IPS-18a (cell line): ENCODE measurements at regions not wholly inside any gene's neighbourhood (a gene's known extent, or its start where the extent isn't known, plus 50 kb on each side); places are given as distances from the start of the nearest gene placed in this dataset.

ENCODE experiments used
- H3K27ac ChIP-seq: one replicate; pipeline ENCODE4 v1.5.1; 2013; ENCODE audit warnings: low read length
- H3K27me3 ChIP-seq: one replicate; pipeline ENCODE4 v1.6.1; 2013; ENCODE audit warnings: mild to moderate bottlenecking, low read length; ENCODE audit not compliant: control insufficient read depth, insufficient read depth
- H3K36me3 ChIP-seq: one replicate; pipeline ENCODE4 v1.6.1; 2013; ENCODE audit warnings: low read depth, low read length; ENCODE audit not compliant: control insufficient read depth
- H3K4me1 ChIP-seq: one replicate; pipeline ENCODE4 v1.6.1; 2013; ENCODE audit warnings: low read depth, low read length; ENCODE audit not compliant: control insufficient read depth
- H3K4me3 ChIP-seq: one replicate; pipeline ENCODE4 v1.5.1; 2013; ENCODE audit warnings: low read length
- H3K9ac ChIP-seq: one replicate; pipeline ENCODE4 v1.6.1; 2013; ENCODE audit warnings: mild to moderate bottlenecking, low read length, moderate library complexity
- H3K9me3 ChIP-seq: one replicate; pipeline ENCODE4 v1.6.1; 2013; ENCODE audit warnings: low read depth, low read length; ENCODE audit not compliant: control insufficient read depth

- H3K4me1 ChIP-seq, result peaks cover 10% of the 10 kb centered on the region
- H3K36me3 ChIP-seq, result no peaks in the 10 kb centered on the region
- H3K4me3 ChIP-seq, result no peak overlapping the region
- no peak overlapping the region for H3K9ac ChIP-seq
- no peaks in the 10 kb centered on the region for H3K27me3 ChIP-seq
- no peaks in the 10 kb centered on the region for H3K9me3 ChIP-seq
- H3K27ac ChIP-seq, result no peak overlapping the region
Observed at GRCh38 chr11:97163631-97164191, 773.9 kb downstream of the JRKL start.

GRCh38 chr11:97201743-97202612 lies 812.2 kb downstream of the JRKL start:
- no peak overlapping the region for H3K4me3 ChIP-seq
- no peak overlapping the region for H3K27ac ChIP-seq
- no peaks in the 10 kb centered on the region for H3K36me3 ChIP-seq
- H3K27me3 ChIP-seq, result no peaks in the 10 kb centered on the region
- no peaks in the 10 kb centered on the region for H3K9me3 ChIP-seq
- peaks cover 8% of the 10 kb centered on the region for H3K4me1 ChIP-seq
- no peak overlapping the region for H3K9ac ChIP-seq

GRCh38 chr11:97202613-97203292 lies 812.9 kb downstream of the JRKL start:
- Histone ChIP-seq H3K27me3 (no peaks in the 10 kb centered on the region), H3K9me3 (no peaks in the 10 kb centered on the region), H3K27ac (no peak overlapping the region), H3K4me1 (peaks cover 8% of the 10 kb centered on the region), H3K4me3 (no peak overlapping the region), H3K9ac (no peak overlapping the region), H3K36me3 (no peaks in the 10 kb centered on the region)

GRCh38 chr11:97218011-97218410 lies 828.2 kb downstream of the JRKL start:
- no peaks in the 10 kb centered on the region for H3K27me3 ChIP-seq
- no peak overlapping the region for H3K9ac ChIP-seq
- H3K4me3 ChIP-seq, result no peak overlapping the region
- H3K9me3 ChIP-seq, result no peaks in the 10 kb centered on the region
- no peak overlapping the region for H3K27ac ChIP-seq
- no peaks in the 10 kb centered on the region for H3K36me3 ChIP-seq
- H3K4me1 ChIP-seq, result no peaks in the 10 kb centered on the region

GRCh38 chr11:97223647-97224046 lies 833.8 kb downstream of the JRKL start:
- Histone ChIP-seq H3K4me1 (no peaks in the 10 kb centered on the region), H3K27me3 (no peaks in the 10 kb centered on the region), H3K36me3 (no peaks in the 10 kb centered on the region), H3K9me3 (no peaks in the 10 kb centered on the region), H3K9ac (no peak overlapping the region), H3K27ac (no peak overlapping the region), H3K4me3 (no peak overlapping the region)

GRCh38 chr11:97224396-97224795 lies 834.6 kb downstream of the JRKL start:
- Histone ChIP-seq H3K27me3 (no peaks in the 10 kb centered on the region), H3K4me1 (no peaks in the 10 kb centered on the region), H3K36me3 (no peaks in the 10 kb centered on the region), H3K4me3 (no peak overlapping the region), H3K9ac (no peak overlapping the region), H3K27ac (no peak overlapping the region), H3K9me3 (no peaks in the 10 kb centered on the region)

- no peaks in the 10 kb centered on the region for H3K4me1 ChIP-seq
- H3K4me3 ChIP-seq, result no peak overlapping the region
- no peaks in the 10 kb centered on the region for H3K27me3 ChIP-seq
Observed at GRCh38 chr11:97225794-97226193, 836.0 kb downstream of the JRKL start.

GRCh38 chr11:97229936-97230335 lies 840.1 kb downstream of the JRKL start:
- no peaks in the 10 kb centered on the region for H3K4me1 ChIP-seq
- H3K4me3 ChIP-seq, result no peak overlapping the region
- no peaks in the 10 kb centered on the region for H3K9me3 ChIP-seq
- H3K36me3 ChIP-seq, result no peaks in the 10 kb centered on the region
- H3K27ac ChIP-seq, result no peak overlapping the region
- H3K9ac ChIP-seq, result no peak overlapping the region
- H3K27me3 ChIP-seq, result no peaks in the 10 kb centered on the region

More at GRCh38 chr11:97225794-97226193, 836.0 kb downstream of the JRKL start:
- no peaks in the 10 kb centered on the region for H3K9me3 ChIP-seq
- no peak overlapping the region for H3K9ac ChIP-seq
- no peak overlapping the region for H3K27ac ChIP-seq
- H3K36me3 ChIP-seq, result no peaks in the 10 kb centered on the region

- Histone ChIP-seq H3K27ac (no peak overlapping the region), H3K9me3 (no peaks in the 10 kb centered on the region), H3K4me3 (no peak overlapping the region), H3K36me3 (no peaks in the 10 kb centered on the region), H3K9ac (no peak overlapping the region), H3K27me3 (no peaks in the 10 kb centered on the region), H3K4me1 (no peaks in the 10 kb centered on the region)
Observed at GRCh38 chr11:97231231-97231630, 841.4 kb downstream of the JRKL start.

GRCh38 chr11:97234016-97234415 lies 844.2 kb downstream of the JRKL start:
- H3K9ac ChIP-seq, result no peak overlapping the region
- H3K27me3 ChIP-seq, result no peaks in the 10 kb centered on the region
- H3K4me1 ChIP-seq, result no peaks in the 10 kb centered on the region
- no peaks in the 10 kb centered on the region for H3K36me3 ChIP-seq
- H3K4me3 ChIP-seq, result no peak overlapping the region
- no peak overlapping the region for H3K27ac ChIP-seq
- no peaks in the 10 kb centered on the region for H3K9me3 ChIP-seq

GRCh38 chr11:97237151-97237550 lies 847.3 kb downstream of the JRKL start:
- no peaks in the 10 kb centered on the region for H3K9me3 ChIP-seq
- no peak overlapping the region for H3K27ac ChIP-seq
- no peaks in the 10 kb centered on the region for H3K27me3 ChIP-seq
- H3K36me3 ChIP-seq, result no peaks in the 10 kb centered on the region
- no peak overlapping the region for H3K4me3 ChIP-seq
- no peaks in the 10 kb centered on the region for H3K4me1 ChIP-seq
- no peak overlapping the region for H3K9ac ChIP-seq
